Kidney tubule cell (primary cell): ENCODE measurements at regions not wholly inside any gene's neighbourhood (a gene's known extent, or its start where the extent isn't known, plus 50 kb on each side); places are given as distances from the start of the nearest gene placed in this dataset.
A peak's percentile ranks its signal among the peaks of the same experiment; 100 is the strongest.

ENCODE experiments used
- DNase-seq: peaks from one replicate; pipeline ENCODE4 v3.0.0-alpha.2; 2018; ENCODE audit warnings: low spot score

DNA sequence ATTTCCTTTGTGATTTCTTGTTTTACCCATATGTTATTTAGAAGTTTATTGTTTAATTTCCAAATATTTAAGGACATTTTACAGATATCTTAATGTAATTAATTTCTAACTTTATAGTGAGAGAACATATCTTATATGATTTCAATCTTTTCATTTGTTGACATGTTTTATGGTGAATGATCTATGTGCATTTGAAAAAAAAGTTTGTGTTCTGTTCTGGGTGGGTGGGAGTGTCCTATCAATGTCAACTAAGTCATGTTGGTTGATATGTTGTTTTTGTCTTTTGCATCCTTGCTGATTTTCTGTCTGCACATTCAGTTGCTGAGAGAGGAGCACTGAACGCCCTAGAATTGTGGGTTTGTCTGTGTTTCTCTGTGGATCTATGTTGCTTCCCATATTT is 50.3 kb upstream of the CBFA2T3 start:
- DNase-seq, result no peak

DNA sequence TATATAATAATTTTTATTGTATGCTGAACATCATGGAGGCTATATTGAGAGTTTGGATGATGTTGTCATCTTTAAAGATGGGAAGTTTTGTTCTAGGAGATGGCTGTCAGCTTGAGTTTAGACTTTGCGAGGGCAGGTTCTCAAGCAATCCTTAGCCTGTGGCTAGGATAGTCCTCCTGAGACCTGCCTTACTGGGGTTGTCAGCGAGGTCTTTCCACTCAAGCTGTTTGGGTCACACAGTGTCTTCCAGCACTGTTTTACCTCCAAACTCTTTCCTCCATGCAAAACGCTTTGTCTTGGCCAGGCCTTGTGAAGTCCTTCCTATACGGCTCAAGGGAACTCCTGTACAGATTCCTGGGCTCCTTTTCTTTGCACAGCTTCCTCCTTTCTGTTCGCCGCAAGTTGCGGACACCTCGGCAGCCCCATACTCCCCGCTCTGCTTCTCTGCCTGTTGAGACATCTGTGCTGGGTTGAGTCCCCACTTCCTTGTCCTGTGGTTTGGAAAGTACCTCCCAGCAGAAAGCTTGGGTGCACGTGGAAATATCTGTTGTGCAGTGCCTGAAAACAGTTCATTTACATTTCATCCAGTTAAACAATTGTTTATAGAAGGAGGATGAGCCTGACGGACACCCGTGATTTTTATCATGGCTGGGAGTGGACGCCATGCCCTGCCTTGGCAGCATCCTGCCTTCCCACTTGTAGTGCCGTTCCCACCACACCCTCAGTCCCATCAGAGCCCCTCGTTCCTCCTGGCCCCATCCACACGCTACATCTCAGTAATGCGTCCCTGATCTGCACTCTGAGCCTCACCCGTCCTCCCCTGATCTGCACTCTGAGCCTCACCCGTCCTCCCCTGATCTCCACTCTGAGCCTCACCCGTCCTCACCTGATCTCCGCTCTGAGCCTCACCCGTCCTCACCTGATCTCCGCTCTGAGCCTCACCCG is 55.0 kb upstream of the CBFA2T3 start:
- no peak for DNase-seq

DNA sequence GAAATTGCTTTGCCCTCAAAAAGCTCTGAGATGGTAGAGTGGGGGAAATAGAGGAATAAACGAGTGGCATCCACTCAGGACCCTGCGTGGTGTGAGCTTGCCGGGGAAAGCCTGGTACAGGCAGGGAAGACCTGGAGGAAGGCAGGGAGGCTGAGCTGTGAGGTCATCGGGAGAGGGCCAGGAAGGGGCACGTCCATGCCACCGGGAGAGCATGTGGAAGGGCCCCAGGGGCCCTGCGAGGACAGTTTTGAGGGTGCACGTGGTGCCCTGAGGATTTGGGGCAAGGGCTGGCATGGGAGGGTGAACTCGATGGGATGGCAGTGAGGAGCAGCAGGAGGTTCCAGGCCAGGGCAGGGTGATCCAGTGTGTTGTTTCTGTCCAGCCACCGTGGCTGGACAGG is 56.3 kb upstream of the CBFA2T3 start:
- no peak for DNase-seq

DNA sequence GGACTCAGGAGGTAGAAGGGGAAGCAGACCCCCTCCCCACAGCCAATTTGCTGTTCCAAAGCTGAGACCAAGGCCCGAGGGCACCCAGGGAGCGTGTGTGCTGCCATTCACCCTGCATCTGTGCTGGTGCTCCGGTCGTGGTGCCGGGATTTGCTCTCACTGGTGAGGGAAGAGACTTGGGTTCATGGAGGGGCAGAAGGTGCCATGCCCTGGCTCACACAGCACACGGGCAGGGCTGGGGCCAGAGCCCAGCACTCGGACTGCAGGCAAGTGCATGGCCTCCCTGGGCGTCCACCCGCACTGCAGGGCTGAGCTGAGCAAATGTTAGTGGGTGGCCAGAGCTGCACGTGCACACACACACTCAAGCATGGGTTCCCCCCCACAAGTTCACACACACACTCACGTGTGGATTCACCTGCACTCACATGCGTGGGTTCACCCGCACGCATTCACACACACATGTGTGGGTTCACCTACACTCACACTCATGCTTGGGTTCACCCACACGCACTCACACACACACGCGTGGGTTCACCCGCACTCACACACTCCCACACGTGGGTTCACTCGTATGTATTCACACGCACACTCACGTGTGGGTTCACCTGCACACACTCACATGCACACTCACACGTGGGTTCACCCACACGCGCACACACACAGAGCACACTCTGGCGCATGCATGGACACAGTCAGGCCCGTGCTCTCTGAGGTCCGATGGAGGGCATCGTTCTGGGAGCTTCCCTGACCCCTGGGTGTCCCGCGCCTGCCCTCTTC is 57.0 kb upstream of the CBFA2T3 start:
- DNase-seq, result no peak

GRCh38 chr16:89034573-89034961 is 57.6 kb upstream of the CBFA2T3 start:
- DNase-seq, result no peak

GRCh38 chr16:89034971-89035668 is 58.1 kb upstream of the CBFA2T3 start:
- DNase-seq, result no peak

DNA sequence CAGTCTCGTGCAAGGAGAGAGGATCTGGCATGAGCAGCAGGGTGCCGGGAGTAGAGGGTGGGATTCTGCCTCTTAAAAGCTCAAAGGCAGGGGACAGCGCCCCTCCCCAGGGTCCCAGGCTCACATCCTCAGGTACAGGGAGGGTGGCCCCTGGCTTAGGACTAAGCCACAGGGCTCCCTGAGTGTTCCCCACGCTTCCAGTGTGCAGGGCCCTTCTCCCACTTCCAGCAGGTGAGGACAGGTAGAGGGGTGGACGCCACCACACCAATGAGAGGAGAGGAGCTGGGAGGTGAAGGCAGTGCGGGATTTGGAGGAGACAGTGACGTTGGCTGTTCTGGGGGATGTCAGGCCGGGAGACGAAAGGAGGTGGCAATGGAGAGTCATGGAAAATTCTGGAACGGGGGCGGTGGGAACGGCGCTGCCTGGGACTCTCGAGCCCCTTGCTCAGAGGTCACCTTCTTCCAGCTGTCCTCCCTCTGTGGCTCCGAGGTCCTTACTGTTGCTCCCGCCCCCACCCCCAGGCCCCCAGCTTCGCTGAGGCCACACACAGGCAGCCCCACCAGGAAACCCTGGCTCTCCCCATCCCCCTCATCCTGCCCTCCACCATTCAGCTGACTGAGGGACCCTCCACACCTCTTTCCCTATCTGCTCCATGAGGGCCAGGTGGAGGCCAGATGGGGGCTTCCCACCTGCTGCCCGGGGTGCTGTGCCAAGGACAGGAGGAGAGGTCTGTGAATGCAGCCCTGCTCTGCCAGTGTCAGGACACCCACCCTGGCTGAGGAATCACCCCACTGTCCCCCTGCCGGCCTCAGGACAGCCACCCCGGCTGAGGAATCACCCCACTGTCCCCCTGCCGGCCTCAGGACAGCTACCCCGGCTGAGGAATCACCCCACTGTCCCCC is 57.7 kb upstream of the ACSF3 start:
- no peak for DNase-seq

GRCh38 chr16:89036776-89037175 is 56.9 kb upstream of the ACSF3 start:
- DNase-seq, result no peak

- DNase-seq, result peak; percentile 14
Measured at GRCh38 chr16:89037261-89038152, 56.1 kb upstream of the ACSF3 start.

GRCh38 chr16:89038221-89038721 is 55.4 kb upstream of the ACSF3 start:
- no peak for DNase-seq

DNA sequence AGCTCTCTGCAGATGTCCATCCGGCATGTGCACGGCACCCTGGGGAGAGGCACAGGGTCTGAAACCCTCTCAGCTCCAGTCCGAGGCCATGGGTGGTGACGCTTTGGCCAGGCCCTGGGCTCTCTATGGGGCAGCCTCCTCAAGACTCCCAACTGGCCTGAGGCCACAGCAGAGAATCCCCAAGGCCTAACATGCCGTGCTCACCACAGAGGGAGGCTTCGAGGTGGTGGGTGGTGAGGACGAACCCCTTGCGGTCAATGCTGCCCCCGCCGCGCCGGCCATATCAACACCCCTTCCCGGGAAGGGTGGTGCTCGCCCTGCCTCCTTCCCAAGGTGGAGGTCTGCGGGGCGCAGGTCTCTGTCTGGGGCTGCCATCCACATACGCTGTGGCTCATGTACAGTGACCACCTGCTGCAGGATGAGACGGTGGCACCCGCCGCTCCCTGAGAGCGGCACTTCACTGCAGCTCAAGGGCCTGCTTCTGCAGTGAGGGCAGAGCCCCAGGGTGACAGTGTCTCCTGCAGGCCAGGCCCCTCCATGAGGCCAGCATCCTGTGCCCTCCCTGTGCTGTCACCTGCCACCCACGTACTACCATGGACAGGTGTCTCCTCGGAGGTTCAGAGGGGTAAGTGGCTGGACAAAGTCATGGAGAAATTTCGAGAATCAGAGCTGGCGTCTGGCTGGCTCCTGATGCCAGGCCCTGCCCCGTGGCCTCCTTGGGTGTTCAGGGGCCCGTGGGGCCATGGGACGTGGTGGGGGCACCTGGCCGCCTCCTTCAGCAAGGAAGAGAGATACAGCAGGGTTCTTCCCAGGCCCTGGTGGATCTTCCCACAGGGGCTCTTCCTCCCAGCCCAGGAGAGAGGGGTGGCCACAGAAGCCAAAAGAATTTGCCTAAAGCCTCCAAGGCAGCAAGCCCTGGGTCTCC is 54.6 kb upstream of the ACSF3 start:
- no peak for DNase-seq

GRCh38 chr16:89039756-89040155 is 53.9 kb upstream of the ACSF3 start:
- no peak for DNase-seq

DNA sequence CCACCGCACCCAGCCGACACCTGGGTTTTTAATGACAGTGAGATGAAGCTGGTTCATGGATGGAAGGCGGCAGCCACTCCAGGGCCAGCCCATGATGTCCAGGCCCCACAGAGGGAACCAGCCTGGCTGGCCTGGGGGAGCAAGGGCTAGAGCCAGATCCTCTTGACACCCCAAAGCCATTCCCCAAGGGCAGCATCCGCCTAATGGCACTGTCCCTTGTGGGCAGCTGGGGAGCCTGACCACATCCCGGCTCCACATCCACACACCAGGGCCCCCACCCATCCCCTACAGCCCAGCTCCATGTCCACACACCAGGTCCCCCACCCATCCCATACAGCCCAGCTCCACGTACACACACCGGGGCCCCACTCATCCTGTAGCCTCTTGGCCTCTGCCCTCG is 53.3 kb upstream of the ACSF3 start:
- DNase-seq, result no peak

- no peak for DNase-seq
Measured at GRCh38 chr16:89040861-89041570, 52.6 kb upstream of the ACSF3 start.

- DNase-seq, result no peak
Measured at GRCh38 chr16:89041571-89042481, 51.8 kb upstream of the ACSF3 start.

DNA sequence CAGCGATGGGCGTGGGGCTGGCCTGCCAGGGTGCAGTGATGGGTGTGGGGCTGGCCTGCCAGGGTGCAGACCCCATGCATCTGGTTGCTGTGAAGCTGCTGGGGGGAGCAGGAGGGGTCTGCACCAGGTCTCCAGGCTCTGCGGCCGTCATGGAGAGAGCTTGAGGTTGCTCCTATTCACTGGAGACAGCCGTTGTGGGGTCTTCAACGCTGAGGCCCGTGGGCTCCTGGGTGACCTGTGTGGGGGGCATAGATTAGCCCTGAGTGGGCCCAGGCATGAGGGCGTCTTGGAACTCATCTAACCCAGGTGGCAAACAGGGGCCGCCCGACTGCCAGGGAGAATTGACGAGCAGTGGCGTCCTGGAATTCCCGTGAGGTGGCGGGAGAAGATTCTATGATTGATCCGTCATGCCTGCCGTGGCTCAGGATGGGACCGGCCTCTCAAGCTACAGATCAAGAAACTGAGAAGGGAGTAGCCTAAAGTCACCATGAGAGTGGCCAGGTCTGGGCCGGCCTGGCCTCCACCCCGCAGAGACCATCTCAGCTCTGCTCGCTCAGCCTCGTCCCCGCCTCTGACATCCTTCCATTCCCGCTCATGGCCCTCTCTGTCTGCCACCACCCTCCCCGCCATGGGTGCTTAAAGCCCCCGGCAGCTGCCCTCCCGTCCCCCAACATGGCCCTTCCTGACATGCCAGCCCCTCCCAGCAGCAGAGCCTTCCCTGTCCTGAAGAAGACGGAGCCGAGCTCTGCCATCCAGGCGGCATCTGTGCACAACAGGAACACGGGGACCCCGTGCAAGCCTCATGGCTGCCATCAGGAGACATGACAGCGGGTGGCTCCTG is 50.7 kb upstream of the ACSF3 start:
- DNase-seq, result no peak
